Smooth muscle cell (in vitro differentiated cells): ENCODE measurements at regions not wholly inside any gene's neighbourhood (a gene's known extent, or its start where the extent isn't known, plus 50 kb on each side); places are given as distances from the start of the nearest gene placed in this dataset.

Experiments
- DNase-seq: peaks from one replicate; lab custom pipeline; 2025; ENCODE audit not compliant: unreplicated experiment; lab: John Stamatoyannopoulos, UW
- H2AFZ ChIP-seq: fragments of 200-600 bp; sonication (generic); 2 replicates; pipeline ENCODE4 v1.6.0; 2016; ENCODE audit warnings: antibody characterized with exemption, low read depth, mild to moderate bottlenecking
- H3F3A ChIP-seq: fragments of 200-600 bp; sonication (generic); 2 replicates; pipeline ENCODE4 v1.6.0; 2017; ENCODE audit warnings: antibody characterized with exemption, low read depth
- H3K27ac ChIP-seq: fragments of 200-600 bp; sonication (generic); 2 replicates; pipeline ENCODE4 v1.5.1; 2016; ENCODE audit warnings: low read depth, mild to moderate bottlenecking
- H3K27me3 ChIP-seq: fragments of 200-600 bp; sonication (generic); 2 replicates; pipeline ENCODE4 v1.6.1; 2016; ENCODE audit warnings: low read depth, mild to moderate bottlenecking
- H3K36me3 ChIP-seq: fragments of 200-600 bp; sonication (generic); 2 replicates; pipeline ENCODE4 v1.5.1; 2016; ENCODE audit warnings: low read depth
- H3K4me1 ChIP-seq: fragments of 200-600 bp; sonication (generic); 2 replicates; pipeline ENCODE4 v1.5.1; 2016; ENCODE audit warnings: low read depth
- H3K4me2 ChIP-seq: fragments of 200-600 bp; sonication (generic); 2 replicates; pipeline ENCODE4 v1.6.0; 2016; ENCODE audit warnings: mild to moderate bottlenecking
- H3K4me3 ChIP-seq: fragments of 200-600 bp; sonication (generic); 2 replicates; pipeline ENCODE4 v1.5.1; 2016; ENCODE audit warnings: mild to moderate bottlenecking
- H3K79me2 ChIP-seq: fragments of 200-600 bp; sonication (generic); 2 replicates; pipeline ENCODE4 v1.6.0; 2016; ENCODE audit warnings: low read depth, mild to moderate bottlenecking
- H3K9ac ChIP-seq: fragments of 200-600 bp; sonication (generic); 2 replicates; pipeline ENCODE4 v1.6.0; 2016; ENCODE audit warnings: low read depth
- H3K9me3 ChIP-seq: fragments of 200-600 bp; sonication (generic); replicated peaks from 2 replicates; pipeline ENCODE4 v1.5.1; 2016; ENCODE audit warnings: low read depth
- H4K20me1 ChIP-seq: fragments of 200-600 bp; sonication (generic); 2 replicates; pipeline ENCODE4 v1.6.0; 2016; ENCODE audit warnings: low read depth
- WGBS: methylation state at CpG from one replicate; pipeline ENCODE4 v1.1.7; 2016; ENCODE audit warnings: low lambda C conversion rate; 5-methylcytosine and 5-hydroxymethylcytosine counted together
- TF ChIP-seq, protein P1 (sequence below): fragments of 200-600 bp; sonication (generic); IDR thresholded peaks from 2 replicates; pipeline ENCODE4 v1.5.1; 2017; ENCODE audit warnings: borderline replicate concordance, mild to moderate bottlenecking, antibody characterized with exemption; ENCODE audit not compliant: insufficient read depth, poor library complexity, severe bottlenecking

DNA sequence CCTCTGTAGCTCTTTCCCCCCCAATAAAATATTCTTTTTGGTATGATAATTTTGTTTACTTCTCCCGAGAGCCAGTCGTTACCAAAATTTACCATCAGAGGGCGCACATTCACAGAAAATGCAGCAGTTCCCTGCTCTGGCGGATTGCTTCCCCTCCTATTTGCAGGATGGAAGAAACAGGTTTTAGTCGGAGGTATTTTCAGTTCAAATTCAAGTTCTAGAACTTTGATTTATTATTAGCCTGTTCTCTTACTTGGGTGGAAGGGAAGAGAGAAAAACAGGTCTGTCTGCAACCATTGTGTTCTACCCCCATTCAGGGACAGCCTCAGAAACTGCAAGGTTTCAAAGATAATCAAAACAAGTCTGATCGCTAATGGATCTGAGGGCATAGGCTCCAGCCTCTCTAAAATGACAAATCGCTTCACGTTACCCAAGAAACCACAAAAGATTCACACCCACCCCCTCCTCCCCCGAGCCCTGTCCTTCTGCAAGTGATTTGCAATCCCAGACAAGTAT is 263.8 kb upstream of the RPS6KA3 start:
- H4K20me1 ChIP-seq, result no peaks in the 10 kb centered on the region
- H3K9me3 ChIP-seq, result no peaks in the 10 kb centered on the region
- H3K9ac ChIP-seq, result no peak overlapping the region
- TF ChIP-seq, protein P1, sequence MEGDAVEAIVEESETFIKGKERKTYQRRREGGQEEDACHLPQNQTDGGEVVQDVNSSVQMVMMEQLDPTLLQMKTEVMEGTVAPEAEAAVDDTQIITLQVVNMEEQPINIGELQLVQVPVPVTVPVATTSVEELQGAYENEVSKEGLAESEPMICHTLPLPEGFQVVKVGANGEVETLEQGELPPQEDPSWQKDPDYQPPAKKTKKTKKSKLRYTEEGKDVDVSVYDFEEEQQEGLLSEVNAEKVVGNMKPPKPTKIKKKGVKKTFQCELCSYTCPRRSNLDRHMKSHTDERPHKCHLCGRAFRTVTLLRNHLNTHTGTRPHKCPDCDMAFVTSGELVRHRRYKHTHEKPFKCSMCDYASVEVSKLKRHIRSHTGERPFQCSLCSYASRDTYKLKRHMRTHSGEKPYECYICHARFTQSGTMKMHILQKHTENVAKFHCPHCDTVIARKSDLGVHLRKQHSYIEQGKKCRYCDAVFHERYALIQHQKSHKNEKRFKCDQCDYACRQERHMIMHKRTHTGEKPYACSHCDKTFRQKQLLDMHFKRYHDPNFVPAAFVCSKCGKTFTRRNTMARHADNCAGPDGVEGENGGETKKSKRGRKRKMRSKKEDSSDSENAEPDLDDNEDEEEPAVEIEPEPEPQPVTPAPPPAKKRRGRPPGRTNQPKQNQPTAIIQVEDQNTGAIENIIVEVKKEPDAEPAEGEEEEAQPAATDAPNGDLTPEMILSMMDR, result peak; percentile 71
- 25% methylated on average over 9 of the region's 9 CpGs for WGBS
- H2AFZ ChIP-seq, result no peak overlapping the region
- H3F3A ChIP-seq, result no peaks in the 10 kb centered on the region
- no peaks in the 10 kb centered on the region for H3K27me3 ChIP-seq
- H3K79me2 ChIP-seq, result no peaks in the 10 kb centered on the region
- peak overlapping the region; percentile 72 for H3K4me2 ChIP-seq
- peak; percentile 2 for DNase-seq
- H3K27ac ChIP-seq, result no peak overlapping the region
- peak overlapping the region; percentile 36 for H3K4me3 ChIP-seq
- no peaks in the 10 kb centered on the region for H3K36me3 ChIP-seq
- H3K4me1 ChIP-seq, result peaks cover 5% of the 10 kb centered on the region

DNA sequence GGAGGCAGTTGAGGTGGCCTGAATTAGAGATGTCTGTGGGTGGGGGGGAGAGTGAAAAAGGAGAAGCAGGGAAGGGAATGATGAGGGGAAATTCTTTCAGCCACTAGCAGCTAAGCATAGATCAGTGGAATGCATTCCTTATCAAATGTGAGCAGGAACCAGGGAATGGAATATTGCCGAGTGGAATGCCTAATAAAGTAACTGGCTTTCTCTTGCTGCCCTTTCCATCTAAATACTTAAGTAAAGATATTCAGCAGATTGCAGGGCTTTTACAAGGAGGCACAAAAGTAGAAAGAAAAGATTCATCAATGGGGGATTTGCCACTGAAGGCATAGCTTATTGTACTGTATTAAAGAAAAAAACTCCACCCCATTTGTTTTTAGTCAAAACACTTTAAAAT is 263.0 kb upstream of the RPS6KA3 start:
- no peak overlapping the region for H3K4me3 ChIP-seq
- peak overlapping the region; percentile 72 for H3K4me2 ChIP-seq
- no peaks in the 10 kb centered on the region for H3K79me2 ChIP-seq
- no peaks in the 10 kb centered on the region for H3K36me3 ChIP-seq
- WGBS, result 38% methylated on average over 1 of the region's 1 CpG
- TF ChIP-seq, protein P1, result no peak
- H3F3A ChIP-seq, result no peaks in the 10 kb centered on the region
- H3K9ac ChIP-seq, result no peak overlapping the region
- H3K27me3 ChIP-seq, result no peaks in the 10 kb centered on the region
- H2AFZ ChIP-seq, result no peak overlapping the region
- no peaks in the 10 kb centered on the region for H3K9me3 ChIP-seq
- H3K27ac ChIP-seq, result no peak overlapping the region
- DNase-seq, result no peak
- H3K4me1 ChIP-seq, result peaks cover 5% of the 10 kb centered on the region
- no peaks in the 10 kb centered on the region for H4K20me1 ChIP-seq

DNA sequence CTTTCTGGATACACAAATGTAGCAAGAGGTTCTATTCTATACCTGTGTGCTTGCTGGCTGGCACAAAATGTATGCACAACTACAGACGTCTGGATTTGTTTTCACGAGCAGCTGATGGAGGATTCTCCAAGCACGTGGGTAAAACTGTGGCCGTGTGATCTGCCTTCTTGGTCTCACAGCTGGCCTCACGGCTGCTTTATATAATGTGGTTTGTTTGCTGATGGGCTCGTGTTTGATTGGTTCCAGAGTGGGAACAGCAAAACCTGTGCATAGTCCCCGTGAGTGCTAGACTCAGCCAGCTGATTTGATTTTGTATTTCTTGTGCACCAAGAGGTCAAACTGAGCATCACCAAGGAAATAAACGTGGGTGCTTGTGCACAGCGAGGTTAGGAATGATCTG is 262.6 kb upstream of the RPS6KA3 start:
- no peaks in the 10 kb centered on the region for H3K9me3 ChIP-seq
- H3K4me3 ChIP-seq, result no peak overlapping the region
- 38% methylated on average over 9 of the region's 9 CpGs for WGBS
- DNase-seq, result no peak
- H3K27ac ChIP-seq, result no peak overlapping the region
- H3F3A ChIP-seq, result no peaks in the 10 kb centered on the region
- TF ChIP-seq, protein P1, result no peak
- no peak overlapping the region for H3K4me2 ChIP-seq
- H3K36me3 ChIP-seq, result no peaks in the 10 kb centered on the region
- H4K20me1 ChIP-seq, result no peaks in the 10 kb centered on the region
- no peak overlapping the region for H2AFZ ChIP-seq
- peaks cover 5% of the 10 kb centered on the region for H3K4me1 ChIP-seq
- no peaks in the 10 kb centered on the region for H3K27me3 ChIP-seq
- H3K9ac ChIP-seq, result no peak overlapping the region
- no peaks in the 10 kb centered on the region for H3K79me2 ChIP-seq

DNA sequence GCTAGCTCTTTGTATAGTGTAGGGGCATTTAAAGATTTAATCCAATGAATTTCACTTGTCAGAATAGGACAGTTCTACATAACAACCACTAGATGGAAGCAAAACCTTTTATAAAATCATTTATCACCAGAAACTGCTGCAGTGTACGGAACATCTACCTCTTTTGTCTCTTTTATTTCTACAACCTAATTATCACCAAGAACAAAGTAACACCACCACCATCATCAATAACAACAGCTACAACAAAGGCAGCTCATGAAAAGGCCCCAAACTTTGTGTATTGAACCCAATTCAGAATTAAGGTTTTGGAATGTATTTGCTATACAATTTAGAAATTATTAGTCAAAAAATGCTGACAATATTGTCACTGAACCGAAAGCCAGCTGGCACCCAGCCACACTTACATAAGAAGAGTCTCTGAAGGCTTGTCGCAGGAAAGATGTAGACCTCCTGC is 260.9 kb upstream of the RPS6KA3 start:
- H3K9ac ChIP-seq, result no peak overlapping the region
- no peak for DNase-seq
- H3K4me1 ChIP-seq, result peaks cover 5% of the 10 kb centered on the region
- WGBS, result 50% methylated on average over 3 of the region's 3 CpGs
- no peak overlapping the region for H3K4me3 ChIP-seq
- H3K36me3 ChIP-seq, result no peaks in the 10 kb centered on the region
- no peaks in the 10 kb centered on the region for H3K79me2 ChIP-seq
- H3K27ac ChIP-seq, result no peak overlapping the region
- H3K4me2 ChIP-seq, result no peak overlapping the region
- H3K27me3 ChIP-seq, result no peaks in the 10 kb centered on the region
- TF ChIP-seq, protein P1, result peak; percentile 64
- H2AFZ ChIP-seq, result no peak overlapping the region
- H4K20me1 ChIP-seq, result no peaks in the 10 kb centered on the region
- no peaks in the 10 kb centered on the region for H3K9me3 ChIP-seq
- no peaks in the 10 kb centered on the region for H3F3A ChIP-seq
